HG02759 (cell line): ENCODE measurements at regions not wholly inside any gene's neighbourhood (a gene's known extent, or its start where the extent isn't known, plus 50 kb on each side); places are given as distances from the start of the nearest gene placed in this dataset.
"Not testable (repeated sequence)": the region's sequence is repeated elsewhere in the genome, so short reads cannot be mapped to it uniquely, and the experiment has no call there.

Source experiments
- ATAC-seq: cut with Tn5 transposase; IDR thresholded peaks from one replicate; pipeline ENCODE4 v1.9.1; 2021; ENCODE audit warnings: mild to moderate bottlenecking, moderate library complexity; ENCODE audit not compliant: unreplicated experiment

DNA sequence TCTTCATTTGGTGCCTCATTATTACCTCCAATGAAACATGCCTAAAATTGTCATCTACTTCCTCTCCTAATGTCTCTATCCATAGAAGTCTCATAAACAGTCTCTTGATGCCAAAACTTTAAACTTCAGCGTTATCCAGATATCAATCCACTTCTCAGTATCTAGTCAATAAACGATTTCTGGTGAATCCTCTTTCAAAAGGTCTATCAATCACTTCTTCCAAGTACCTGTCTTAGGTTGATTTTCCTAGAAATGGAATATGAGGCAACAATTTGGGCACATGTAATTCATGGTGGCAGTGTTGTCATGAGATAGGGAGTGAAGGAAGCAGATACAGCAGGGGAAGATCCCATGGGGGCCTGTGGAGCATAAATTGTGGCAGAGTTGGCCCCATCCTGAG is 348.5 kb upstream of the POU1F1 start:
- ATAC-seq: no peak

DNA sequence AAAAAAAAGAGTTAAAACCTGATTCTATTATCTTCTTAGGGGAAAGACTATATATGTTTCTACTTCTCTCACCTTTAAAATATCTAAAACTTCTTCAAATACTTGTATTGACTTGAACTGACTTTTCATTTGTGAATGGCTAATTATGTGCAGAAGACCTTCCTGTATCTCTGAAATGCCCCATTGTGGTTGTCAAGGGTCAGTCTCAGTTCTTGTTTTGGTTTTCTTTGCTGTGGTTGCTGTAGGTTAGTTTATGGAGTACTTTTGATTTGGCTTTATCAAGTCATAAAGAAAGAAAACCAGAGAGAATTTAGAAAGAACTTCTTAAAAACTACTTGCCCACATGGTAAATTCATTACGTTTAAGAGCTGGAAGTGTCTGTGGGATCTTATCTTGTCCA is 345.3 kb upstream of the POU1F1 start:
- ATAC-seq: no peak

DNA sequence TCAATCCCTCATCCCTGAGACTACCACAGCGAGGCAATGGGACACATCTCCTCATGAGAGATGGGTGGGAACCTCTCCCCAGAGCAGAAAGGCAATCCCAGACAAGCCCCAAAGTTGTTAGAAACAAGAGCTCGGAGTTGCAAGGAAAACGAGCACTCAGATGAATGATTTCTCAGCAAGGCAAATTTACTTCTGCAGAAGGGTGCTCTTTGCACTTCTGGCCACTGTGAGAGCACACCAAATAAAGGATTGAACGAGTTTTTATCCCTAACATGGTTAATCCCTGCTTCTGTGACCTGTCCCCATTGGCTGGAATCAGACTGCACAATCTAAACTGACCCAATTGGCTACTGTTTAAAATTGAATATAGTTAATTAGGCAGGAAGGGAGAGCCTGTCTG is 339.1 kb upstream of the POU1F1 start:
- no peak for ATAC-seq

DNA sequence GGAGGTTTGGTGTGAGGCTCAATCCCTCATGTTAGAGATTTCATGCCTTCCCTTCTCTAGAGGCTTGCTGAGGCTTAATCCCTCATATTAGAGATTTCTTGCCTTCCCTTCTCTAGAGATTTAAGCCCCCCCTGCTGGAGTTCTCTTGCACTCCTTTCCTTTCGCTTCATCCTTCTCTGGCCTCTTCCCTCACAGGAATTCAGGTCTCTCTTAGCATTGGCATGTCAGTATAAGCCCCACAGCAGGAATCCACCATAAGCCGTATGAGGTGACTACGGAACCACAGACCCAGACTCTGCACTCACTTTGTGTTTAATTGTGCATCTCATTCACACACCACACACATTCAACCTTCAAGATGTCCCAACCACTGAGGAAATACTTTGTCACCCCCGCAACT is 338.6 kb upstream of the POU1F1 start:
- ATAC-seq: no peak

DNA sequence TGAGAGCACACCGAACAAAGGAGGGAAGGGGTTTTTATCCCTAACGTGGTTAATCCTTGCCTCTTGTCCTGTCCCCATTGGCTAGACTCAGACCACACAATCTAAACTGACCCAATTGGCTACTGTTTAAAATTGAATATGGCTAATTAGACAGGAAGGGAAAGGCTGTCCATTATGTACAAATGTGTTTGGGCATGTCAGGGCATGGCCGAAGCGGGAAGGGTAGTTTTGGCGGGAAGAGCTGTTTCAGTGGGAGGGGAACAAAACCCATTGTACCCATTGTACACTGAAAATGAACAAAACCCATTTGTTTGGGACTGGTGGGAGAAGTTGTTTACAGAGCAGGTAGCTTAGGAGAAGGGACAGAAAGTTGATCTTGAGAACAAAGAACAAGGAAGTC is 330.9 kb upstream of the POU1F1 start:
- no peak for ATAC-seq

DNA sequence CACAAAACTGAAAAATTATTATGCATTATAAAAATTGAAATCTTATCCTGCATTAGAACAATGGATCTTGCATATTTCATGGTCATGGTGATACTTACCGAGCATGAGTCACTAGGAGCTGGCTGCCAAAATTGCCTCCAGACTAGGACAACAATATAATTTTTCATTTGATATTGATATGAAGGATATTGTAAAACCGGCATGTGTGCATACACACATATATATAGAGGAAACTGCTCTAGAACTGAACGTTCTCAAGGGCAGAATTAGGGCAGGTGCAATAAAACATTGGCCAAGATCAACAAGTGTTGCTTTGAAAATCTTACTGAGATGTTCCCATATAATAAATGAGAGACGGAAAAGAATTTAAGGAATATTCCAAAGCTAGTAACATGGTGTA is 319.4 kb upstream of the POU1F1 start:
- ATAC-seq: no peak

DNA sequence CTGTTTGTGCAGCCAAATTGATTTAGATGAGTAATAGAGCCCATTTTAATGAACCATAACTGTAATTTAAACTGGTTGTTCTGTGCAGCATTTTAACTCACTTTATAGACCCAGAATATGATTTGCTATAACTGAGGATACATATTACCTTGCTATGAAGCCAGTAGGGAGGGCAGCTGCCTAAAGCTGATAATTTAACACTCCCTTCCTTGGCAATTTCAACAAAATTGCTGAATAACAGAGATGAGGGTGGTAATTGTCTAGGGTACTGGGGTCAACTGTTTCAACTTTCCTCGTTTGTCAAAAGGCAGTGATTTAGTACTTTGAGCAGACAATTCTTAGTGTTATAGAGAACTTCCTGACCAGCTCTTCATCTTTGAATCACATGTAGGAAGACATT is 304.9 kb upstream of the POU1F1 start:
- ATAC-seq: no peak

DNA sequence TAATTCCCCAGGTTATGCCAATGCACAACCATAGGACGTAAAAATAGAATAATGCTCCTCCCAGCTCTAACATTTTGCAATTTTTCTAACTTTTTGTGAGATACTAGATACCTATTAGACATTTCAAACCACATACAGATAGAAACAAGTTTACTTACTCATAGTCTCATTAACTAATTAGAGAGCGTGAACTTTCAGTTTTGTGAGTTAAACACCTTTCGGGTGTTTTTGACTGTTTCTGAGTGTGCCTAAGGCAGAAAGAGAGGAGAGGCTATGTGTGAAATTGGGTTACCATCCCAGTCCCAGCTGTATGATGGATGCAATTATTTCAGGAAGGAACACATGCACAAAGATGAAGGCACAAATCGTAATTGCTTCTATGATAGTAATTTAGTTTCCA is 300.4 kb upstream of the POU1F1 start:
- no peak for ATAC-seq

DNA sequence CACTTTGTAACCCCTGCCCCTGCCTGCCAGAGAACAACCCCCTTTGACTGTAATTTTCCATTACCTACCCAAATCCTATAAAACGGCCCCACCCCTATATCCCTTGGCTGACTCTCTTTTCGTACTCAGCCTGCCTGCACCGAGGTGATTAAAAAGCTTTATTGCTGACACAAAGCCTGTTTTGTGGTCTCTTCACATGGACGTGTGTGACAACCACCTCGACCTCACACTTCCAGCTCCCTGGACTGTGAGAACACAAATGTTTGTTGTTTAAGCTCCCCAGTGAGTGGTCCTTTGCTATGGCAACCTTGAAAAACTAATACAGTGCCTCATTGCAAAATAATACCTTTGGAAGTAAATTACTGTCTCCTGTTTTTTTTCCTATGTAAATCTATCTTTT is 299.2 kb upstream of the POU1F1 start:
- ATAC-seq: no peak

DNA sequence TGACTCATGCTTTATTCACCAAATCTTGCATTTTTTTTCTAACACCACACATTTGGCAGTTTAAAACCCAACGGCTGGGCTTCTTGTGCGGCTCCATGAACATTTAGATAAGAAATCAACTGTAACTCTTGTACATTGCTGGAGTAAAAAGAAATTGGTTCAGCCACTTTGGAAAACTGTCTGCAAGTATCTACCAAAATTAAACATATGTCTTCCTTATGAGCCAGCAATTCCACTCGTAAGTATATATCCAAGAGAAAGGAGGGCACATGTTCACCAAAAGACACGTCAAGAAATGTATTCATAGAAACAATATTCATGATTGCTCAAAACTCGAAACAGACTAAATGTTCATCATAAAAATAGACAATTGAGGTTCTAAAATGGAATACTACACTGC is 291.9 kb upstream of the POU1F1 start:
- ATAC-seq: no peak

DNA sequence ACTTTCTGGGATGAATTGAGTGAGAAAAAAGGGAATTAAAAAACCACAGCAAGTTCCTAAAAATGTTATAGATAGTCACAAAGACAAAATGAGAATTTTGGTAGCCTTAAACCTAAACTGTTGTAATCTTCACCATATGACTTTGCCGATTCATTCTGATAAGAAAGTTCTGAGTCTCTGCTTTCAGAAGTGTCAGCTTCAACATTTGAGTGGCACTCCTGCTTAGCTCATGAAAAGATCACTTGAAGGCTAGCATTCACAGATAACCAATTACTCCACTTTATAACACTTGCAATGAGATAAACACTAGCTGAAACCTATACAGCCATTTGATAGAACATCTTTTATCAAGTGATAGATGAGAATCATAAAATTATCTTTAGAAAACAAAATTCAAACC is 288.1 kb upstream of the POU1F1 start:
- no peak for ATAC-seq

DNA sequence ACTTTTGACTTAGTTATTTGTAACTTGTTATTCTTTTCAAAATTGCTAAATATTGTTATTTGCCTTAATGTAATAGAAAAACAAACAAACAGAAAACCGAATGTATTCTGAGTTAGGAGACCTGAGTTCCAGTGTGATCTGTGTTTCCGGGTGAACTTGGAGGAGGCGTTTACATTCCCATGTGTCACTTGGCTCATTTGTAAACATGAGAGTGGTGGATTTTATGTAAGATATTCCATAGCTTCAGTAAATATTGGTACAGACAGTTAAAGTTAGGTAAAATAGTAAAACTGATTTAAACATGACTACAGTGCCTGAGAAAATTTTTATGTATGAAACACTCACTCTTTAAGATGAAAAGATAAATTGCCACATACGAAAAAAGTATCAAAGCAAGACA is 287.3 kb upstream of the POU1F1 start:
- ATAC-seq: no peak

DNA sequence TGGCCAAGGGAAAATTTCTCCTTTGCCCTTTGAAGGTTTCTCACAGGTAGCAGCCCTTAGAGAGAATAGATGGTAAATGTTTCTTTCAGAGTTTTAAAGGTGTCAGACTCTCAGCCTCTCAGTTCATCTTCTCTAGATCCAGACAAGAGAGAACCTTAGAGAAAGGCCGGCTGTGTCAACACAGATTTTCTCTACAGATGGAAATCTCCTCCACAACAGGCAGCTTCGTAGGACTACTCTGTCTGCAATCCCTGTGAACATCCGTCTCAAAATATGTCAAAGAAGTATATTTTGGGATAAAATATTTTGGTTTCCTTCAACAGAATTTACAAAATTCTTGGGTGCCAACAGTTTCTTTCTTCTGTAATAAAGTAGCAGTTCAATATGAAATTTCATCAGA is 282.1 kb upstream of the POU1F1 start:
- ATAC-seq: no peak

DNA sequence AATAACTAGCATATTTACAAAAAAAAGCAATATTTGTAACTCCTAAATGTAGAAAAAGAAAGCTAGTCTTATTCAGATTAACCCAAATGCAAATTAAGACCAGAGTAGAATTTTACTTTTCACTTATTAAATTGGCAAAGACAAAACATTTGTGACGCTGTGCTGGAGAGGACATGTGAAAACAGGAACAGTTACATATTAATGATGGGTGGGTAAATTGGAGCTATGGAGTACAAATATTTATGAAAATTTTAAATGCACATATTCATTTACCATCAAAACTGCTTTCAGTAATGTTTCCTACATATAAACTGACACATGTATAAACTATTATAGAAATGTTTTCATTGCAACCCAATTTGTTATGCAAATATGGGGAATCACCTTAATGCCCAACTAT is 278.9 kb upstream of the POU1F1 start:
- ATAC-seq: no peak

DNA sequence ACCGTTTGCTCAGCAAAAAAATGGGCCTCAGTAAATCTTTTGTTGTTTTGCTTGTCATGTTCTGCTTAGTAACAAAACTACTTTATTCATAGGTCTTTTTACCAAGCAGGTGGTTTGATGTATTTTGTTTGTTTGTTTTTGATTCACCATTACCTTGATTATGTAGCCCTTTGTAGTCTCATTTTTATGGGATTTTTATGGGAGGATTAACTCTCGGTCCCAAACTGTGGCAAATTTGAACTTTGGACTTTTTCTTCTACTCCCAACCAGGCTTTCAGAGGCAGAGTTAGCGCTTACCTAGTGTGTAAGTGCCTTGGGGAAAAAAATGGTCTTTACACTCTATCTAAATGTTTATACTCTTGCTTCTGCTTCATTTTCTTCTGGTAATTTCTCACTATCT is 276.7 kb upstream of the POU1F1 start:
- no peak for ATAC-seq

DNA sequence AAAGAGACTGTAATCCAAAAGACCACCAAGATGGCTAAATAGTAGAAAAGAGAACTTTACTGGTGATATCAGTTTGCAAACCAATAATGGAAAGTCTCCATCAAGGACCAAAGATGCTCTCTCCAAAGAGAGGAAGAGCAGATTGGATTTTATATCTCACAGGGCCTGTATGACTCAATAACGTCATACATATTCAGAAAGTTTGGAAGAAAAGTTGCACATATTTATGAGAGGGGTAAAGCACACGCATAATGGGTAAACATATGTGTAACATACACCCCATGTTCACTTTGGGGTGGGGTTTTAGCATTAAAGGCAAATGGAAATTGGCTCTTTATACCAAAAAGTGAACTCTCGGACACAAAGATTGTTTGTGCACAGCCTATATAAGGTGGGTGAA is 274.5 kb upstream of the POU1F1 start:
- ATAC-seq: no peak

DNA sequence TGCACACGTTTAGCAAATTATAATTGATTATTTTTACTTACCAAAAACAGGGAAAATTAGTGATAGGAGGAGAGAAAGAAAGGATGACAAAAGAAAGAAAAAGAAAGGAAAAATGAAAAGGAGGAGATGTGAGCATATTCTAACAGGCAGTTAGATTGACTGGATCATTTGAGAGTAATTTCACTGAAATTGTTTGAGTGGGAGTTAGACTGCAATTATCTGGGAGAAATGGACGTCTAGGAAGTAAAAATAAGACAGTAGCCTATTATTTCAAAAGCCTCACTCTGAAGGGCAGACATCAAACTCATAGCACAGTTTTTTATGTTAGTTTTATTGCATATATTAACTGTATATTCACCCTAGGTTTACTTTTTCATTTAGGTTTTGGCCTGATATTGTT is 272.8 kb upstream of the POU1F1 start:
- ATAC-seq: no peak

DNA sequence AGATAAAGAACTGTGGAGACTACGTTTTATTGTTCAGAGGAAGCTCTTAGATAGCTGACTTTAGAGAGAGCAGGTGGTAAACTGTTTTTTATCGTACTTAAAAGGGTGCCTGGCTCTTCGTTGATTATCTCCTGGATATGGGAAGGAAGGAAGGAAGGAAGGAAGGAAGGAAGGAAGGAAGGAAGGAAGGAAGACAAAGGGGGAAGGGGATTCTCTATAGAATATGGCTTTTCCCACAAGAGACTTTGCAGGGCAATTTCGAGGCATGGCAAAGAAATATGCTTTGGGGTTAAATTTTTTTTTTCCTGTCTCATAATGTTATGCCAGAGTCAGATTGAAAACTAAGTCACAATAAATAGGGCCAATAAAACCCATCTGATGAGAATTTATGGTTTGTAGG is 271.9 kb upstream of the POU1F1 start:
- ATAC-seq: no peak

DNA sequence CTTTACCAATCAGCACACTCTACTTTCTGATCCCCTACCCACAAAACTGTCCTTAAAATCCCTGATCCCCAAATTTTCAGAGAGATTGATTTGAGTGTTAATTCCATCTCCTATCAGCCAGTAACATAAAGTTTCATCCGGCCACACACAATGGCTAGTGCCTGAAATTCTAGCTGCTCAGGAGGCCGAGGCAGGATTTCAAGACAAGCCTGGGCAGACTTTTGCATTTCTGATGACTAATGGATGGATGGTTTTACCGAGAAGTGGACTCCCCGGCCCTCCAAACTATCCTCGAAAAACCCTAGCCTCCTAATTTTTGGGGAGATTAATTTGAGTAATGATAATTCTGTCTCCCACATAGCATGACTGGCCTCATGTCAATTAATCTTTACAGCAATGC is 269.8 kb upstream of the POU1F1 start:
- ATAC-seq: no peak

DNA sequence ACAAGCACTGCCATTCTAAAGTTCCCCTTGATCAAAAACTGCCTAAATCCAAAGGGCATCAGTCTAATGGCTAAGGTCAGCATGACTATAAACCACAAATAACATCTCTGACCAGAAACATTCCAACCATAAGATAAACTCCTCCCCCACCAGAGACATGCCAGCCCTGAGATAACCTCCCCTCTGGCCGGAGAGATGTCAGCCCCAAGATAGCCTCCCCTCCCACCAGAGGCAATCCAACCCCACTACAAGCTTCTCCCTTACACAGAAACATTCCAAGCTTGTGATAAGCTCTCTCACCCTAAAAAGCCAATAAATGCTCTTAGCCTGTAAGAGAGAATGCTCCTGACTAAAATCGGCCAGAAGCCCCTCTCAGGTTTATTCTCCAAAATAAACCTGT is 267.0 kb upstream of the POU1F1 start:
- not testable (repeated sequence) for ATAC-seq

DNA sequence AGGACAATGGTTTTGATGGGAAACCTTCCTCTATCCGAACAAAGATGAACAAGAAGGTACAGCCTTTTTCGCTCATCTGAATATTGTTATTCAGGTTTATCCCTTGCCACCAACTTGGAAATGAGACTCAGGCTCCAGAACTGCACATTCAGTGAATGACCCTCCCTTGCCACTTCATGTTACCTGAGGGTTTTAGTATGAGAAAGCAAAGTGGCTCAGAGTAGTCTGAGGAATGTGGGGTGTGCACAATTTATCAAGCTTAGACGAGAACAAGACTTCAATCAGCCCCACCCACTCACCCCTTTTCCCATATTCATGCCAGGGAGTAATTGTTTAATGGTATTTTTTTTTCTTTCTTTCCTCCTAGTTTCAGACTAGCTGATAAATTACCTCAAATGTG is 265.3 kb upstream of the POU1F1 start:
- ATAC-seq: no peak

DNA sequence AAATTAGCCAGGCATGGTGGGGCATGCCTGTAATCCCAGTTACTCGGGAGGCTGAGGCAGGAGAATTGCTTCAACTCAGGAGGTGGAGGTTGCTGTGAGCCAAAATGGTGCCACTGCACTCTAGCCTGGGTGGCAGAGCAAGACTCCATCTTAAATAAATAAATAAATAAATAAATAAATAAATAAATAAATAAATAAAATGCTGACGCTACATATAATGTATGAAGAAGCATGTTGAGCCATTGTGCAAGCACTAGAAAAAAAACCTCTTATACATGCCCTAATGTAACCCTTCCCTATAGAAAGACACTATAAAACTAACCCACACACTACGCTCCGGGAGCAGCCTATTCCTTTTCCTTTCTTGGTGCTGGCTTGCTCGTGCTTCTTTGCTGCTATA is 262.3 kb upstream of the POU1F1 start:
- ATAC-seq: not testable (repeated sequence)

DNA sequence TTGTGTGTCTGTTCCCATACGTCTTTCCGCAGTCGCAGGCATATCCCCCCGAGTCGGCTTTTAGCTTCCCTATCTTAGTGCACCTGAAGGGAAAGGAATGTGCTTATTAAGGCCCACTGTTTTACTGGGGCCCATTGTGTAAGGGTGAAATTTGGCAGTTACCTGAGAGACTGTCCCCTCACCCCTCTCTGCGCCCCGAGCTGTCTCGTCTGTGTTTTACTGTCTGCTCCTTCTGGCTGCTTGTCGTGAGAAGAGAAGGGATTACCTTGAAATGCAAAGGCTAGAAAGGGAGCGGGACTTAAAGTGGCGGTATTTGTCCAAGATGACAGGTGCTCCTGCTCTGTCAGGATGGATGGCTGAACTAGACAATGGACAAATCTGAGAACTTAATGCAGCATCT is 233.0 kb upstream of the POU1F1 start:
- ATAC-seq: no peak

DNA sequence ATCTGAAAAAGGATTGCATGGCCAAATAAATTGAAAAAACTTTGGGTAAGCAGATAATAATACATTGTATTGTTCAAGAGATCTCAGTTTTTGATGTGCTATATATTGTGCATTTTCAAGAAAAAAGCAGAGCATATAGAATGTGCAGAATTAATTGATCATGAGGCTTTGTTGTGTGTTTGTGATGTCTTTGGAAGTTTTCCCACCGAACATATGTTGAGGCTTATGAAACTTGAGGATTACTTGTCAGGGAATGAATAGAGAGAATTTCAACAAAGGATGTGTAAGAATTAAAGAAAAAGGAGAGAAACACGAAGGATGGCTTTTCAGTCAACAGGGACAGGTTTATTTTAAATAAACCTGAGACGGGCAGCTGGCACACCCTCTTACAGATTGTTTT is 232.5 kb upstream of the POU1F1 start:
- ATAC-seq: no peak
